A673 (cell line): ENCODE measurements at regions not wholly inside any gene's neighbourhood (a gene's known extent, or its start where the extent isn't known, plus 50 kb on each side); places are given as distances from the start of the nearest gene placed in this dataset.

Source experiments
- BruUV-seq: library from RNA; stranded (reverse); fragments of 400-500 nt; replicated peaks from 2 replicates; lab custom pipeline; 2021; lab: Mats Ljungman, UMichigan
- CTCF ChIA-PET: fragments of 300-600 bp; sonication (Branson Sonifier 250); formaldehyde crosslinking; loops from one replicate; lab custom pipeline; 2022; ENCODE audit warnings: antibody characterized with exemption; lab: Charles Lee
- POLR2A ChIA-PET: fragments of 300-600 bp; sonication (Branson Sonifier 250); formaldehyde crosslinking; loops from one replicate; lab custom pipeline; 2022; ENCODE audit warnings: antibody characterized with exemption; ENCODE audit not compliant: low non-redundant PET; lab: Charles Lee
- DNase-seq: peaks from one replicate; pipeline ENCODE4 v3.0.0-alpha.2; 2015; ENCODE audit warnings: low spot score
- H3K27ac ChIP-seq: fragments of 200-600 bp; sonication (generic); 2 replicates; pipeline ENCODE4 v1.5.1; 2016; ENCODE audit warnings: mixed run types, low read depth, mild to moderate bottlenecking, mixed read lengths, antibody characterized with exemption, low read length; ENCODE audit not compliant: poor library complexity, severe bottlenecking
- H3K27me3 ChIP-seq: fragments of 200-600 bp; sonication (generic); replicated peaks from 2 replicates; pipeline ENCODE4 v1.6.1; 2017; ENCODE audit warnings: mixed run types, low read depth, mild to moderate bottlenecking, mixed read lengths, antibody characterized with exemption, low read length; ENCODE audit not compliant: insufficient read depth, poor library complexity
- H3K36me3 ChIP-seq: fragments of 200-600 bp; sonication (generic); 2 replicates; pipeline ENCODE4 v1.6.1; 2016; ENCODE audit warnings: mixed run types, mild to moderate bottlenecking, mixed read lengths, antibody characterized with exemption, low read length; ENCODE audit not compliant: insufficient read depth, poor library complexity, severe bottlenecking
- H3K4me1 ChIP-seq: fragments of 200-600 bp; sonication (generic); 2 replicates; pipeline ENCODE4 v1.6.1; 2017; ENCODE audit warnings: mixed run types, mild to moderate bottlenecking, mixed read lengths, antibody characterized with exemption, low read length; ENCODE audit not compliant: insufficient read depth, poor library complexity, severe bottlenecking
- H3K4me3 ChIP-seq: fragments of 200-600 bp; sonication (generic); 2 replicates; pipeline ENCODE4 v1.5.1; 2016; ENCODE audit warnings: low read depth, mixed run types, mild to moderate bottlenecking, mixed read lengths, low read length; ENCODE audit not compliant: poor library complexity, severe bottlenecking
- H3K9me3 ChIP-seq: fragments of 200-600 bp; sonication (generic); 2 replicates; pipeline ENCODE4 v1.6.1; 2016; ENCODE audit warnings: mixed run types, low read depth, mild to moderate bottlenecking, mixed read lengths, antibody characterized with exemption, low read length; ENCODE audit not compliant: poor library complexity, severe bottlenecking
- CTCF ChIP-seq: fragments of 300-800, 200-600 bp; sonication (generic); conservative IDR thresholded peaks from 2 replicates; pipeline ENCODE4 v1.5.1; 2017; ENCODE audit warnings: low read depth, mild to moderate bottlenecking, antibody characterized with exemption, low read length, moderate library complexity, mixed read lengths
- EZH2 ChIP-seq: fragments of 200-600 bp; sonication (generic); IDR thresholded peaks from 2 replicates; pipeline ENCODE4 v1.6.1; 2017; ENCODE audit warnings: borderline replicate concordance, low read depth, mild to moderate bottlenecking, mixed read lengths, antibody characterized with exemption, low read length; ENCODE audit not compliant: poor library complexity, severe bottlenecking
- intact Hi-C: fragments of 100-400 bp; cut with micrococcal nuclease; formaldehyde crosslinking; loops from one replicate; pipeline ENCODE4 v1.10.0; 2022; ENCODE audit not compliant: unreplicated experiment

GRCh38 chr20:60341062-60341461 lies 382.8 kb downstream of the CDH26 start:
- TF ChIP-seq CTCF (no peak), EZH2 (no peak)
- no peak for DNase-seq
- Histone ChIP-seq H3K27ac (no peak overlapping the region), H3K4me3 (no peak overlapping the region), H3K9me3 (no peaks in the 10 kb centered on the region), H3K27me3 (no peaks in the 10 kb centered on the region), H3K36me3 (no peaks in the 10 kb centered on the region), H3K4me1 (no peaks in the 10 kb centered on the region)
- intact Hi-C loops: no loop called here
- no TSS peak for BruUV-seq
- CTCF ChIA-PET: no interaction called here
- POLR2A ChIA-PET: no interaction called here

DNA sequence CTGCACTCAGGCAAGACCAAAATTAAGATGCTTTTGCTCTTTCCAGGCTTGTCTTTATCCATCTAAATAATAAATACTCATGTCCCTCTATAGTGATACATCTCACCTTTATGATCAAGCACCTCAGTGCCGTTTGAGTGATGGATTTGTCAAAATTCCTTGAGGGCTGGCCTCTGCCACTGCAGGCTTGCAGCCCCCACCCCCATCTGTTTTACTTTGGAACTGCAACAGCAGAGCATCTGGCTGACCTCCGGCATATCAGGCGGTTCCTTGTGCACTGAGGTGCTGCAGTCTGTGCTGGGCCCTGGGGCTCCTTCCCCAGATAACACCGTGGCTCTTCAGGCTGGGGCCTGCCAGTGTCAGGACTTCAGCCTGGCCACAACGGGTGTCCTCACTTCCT lies 386.9 kb downstream of the CDH26 start:
- no peak for DNase-seq
- BruUV-seq: no TSS peak
- no peaks in the 10 kb centered on the region for H3K36me3 ChIP-seq
- H3K4me3 ChIP-seq: no peak overlapping the region
- H3K27ac ChIP-seq: no peak overlapping the region
- H3K4me1 ChIP-seq: no peaks in the 10 kb centered on the region
- no peaks in the 10 kb centered on the region for H3K9me3 ChIP-seq
- TF ChIP-seq EZH2 (no peak), CTCF (no peak)
- no peaks in the 10 kb centered on the region for H3K27me3 ChIP-seq
- ChIA-PET CTCF (no interaction called here), POLR2A (no interaction called here)
- intact Hi-C loops: no loop called here

GRCh38 chr20:60349418-60349817 lies 391.2 kb downstream of the CDH26 start:
- TF ChIP-seq EZH2 (no peak), CTCF (no peak)

GRCh38 chr20:60352017-60352416 lies 393.8 kb downstream of the CDH26 start:
- ChIA-PET CTCF (no interaction called here), POLR2A (no interaction called here)
- H3K36me3 ChIP-seq: no peaks in the 10 kb centered on the region

More at GRCh38 chr20:60349418-60349817, 391.2 kb downstream of the CDH26 start:
- ChIA-PET POLR2A (no interaction called here), CTCF (no interaction called here)
- DNase-seq: no peak
- no peak overlapping the region for H3K27ac ChIP-seq
- H3K36me3 ChIP-seq: no peaks in the 10 kb centered on the region
- H3K27me3 ChIP-seq: no peaks in the 10 kb centered on the region
- intact Hi-C loops: no loop called here
- no TSS peak for BruUV-seq
- no peaks in the 10 kb centered on the region for H3K4me1 ChIP-seq
- no peaks in the 10 kb centered on the region for H3K9me3 ChIP-seq
- H3K4me3 ChIP-seq: no peak overlapping the region

More at GRCh38 chr20:60352017-60352416, 393.8 kb downstream of the CDH26 start:
- no peaks in the 10 kb centered on the region for H3K9me3 ChIP-seq
- no peaks in the 10 kb centered on the region for H3K4me1 ChIP-seq
- TF ChIP-seq EZH2 (no peak), CTCF (no peak)
- no peak overlapping the region for H3K4me3 ChIP-seq
- intact Hi-C loops: no loop called here
- no peaks in the 10 kb centered on the region for H3K27me3 ChIP-seq
- BruUV-seq: no TSS peak
- no peak overlapping the region for H3K27ac ChIP-seq
- no peak for DNase-seq
